K562 (cell line): ENCODE measurements at regions not wholly inside any gene's neighbourhood (a gene's known extent, or its start where the extent isn't known, plus 50 kb on each side); places are given as distances from the start of the nearest gene placed in this dataset.

Source experiments
- ATAC-seq: fragments of 200-7000 bp; cut with Tn5 transposase; 3 replicates; pipeline ENCODE4 v1.9.1; 2020; ENCODE audit warnings: moderate library complexity
- BruUV-seq: library from RNA; stranded (reverse); fragments of 400-500 nt; replicated peaks from 2 replicates; lab custom pipeline; 2021; lab: Mats Ljungman, UMichigan
- CTCF ChIA-PET: fragments of 300-600 bp; formaldehyde crosslinking; extraction: SDS; loops from one replicate; lab custom pipeline; 2021; ENCODE audit warnings: low intra/inter-chr PET ratio; lab: Yijun Ruan, JAX
- POLR2A ChIA-PET: fragments of 300-600, 350-650 bp; sonication (Branson Sonifier 250); formaldehyde crosslinking; extraction: SDS; loops from one replicate; lab custom pipeline; 2021; ENCODE audit warnings: antibody characterized with exemption, inconsistent platforms; lab: Yijun Ruan, JAX
- DNase-seq, 4 experiments: peaks; one replicate each; pipeline versions ENCODE4 v3.0.0 to v3.0.0-alpha.2; 2011 to 2018; ENCODE audit warnings: low spot score in 3 of 4, mixed read lengths in 3 of 4; ENCODE audit errors: extremely low read depth in 1 of 4
- FAIRE-seq: peaks from 2 replicates; lab custom pipeline; 2011; peaks lifted over from hg19 to GRCh38; lab: Jason Lieb, UNC
- H2AFZ ChIP-seq: 2 replicates; pipeline ENCODE4 v1.6.0; 2011; ENCODE audit warnings: low read depth, low read length, control low read depth, inconsistent platforms
- H3K27ac ChIP-seq: fragments of 200-600 bp; 3 replicates; pipeline ENCODE4 v1.8.0; 2011; ENCODE audit warnings: low read depth, mild to moderate bottlenecking, control low read depth, inconsistent platforms, low read length, moderate library complexity, mixed read lengths; ENCODE audit errors: extremely low read depth
- H3K27me3 ChIP-seq, 2 experiments: fragments of 300-600 bp in 1 of 2; 2 replicates in 1 of 2; 3 replicates in 1 of 2; pipeline versions ENCODE4 v1.6.0 to v1.8.0; 2011; ENCODE audit warnings: inconsistent platforms in 2 of 2, low read length in 2 of 2, mild to moderate bottlenecking in 1 of 2, mixed read lengths in 1 of 2, moderate library complexity in 1 of 2; ENCODE audit not compliant: control insufficient read depth in 2 of 2, insufficient read depth in 2 of 2
- H3K36me3 ChIP-seq: fragments of 300-600 bp; 3 replicates; pipeline ENCODE4 v1.8.0; 2011; ENCODE audit warnings: mild to moderate bottlenecking, low read length, inconsistent platforms; ENCODE audit not compliant: control insufficient read depth, insufficient read depth
- H3K4me1 ChIP-seq, 2 experiments: fragments of 200-600 bp in 1 of 2; replicated peaks in 1 of 2; 2 replicates in 1 of 2; 3 replicates in 1 of 2; pipeline versions ENCODE4 v1.5.1 to v1.8.0; 2011; ENCODE audit warnings: inconsistent platforms in 2 of 2, low read length in 2 of 2, mild to moderate bottlenecking in 1 of 2, mixed read lengths in 1 of 2, moderate library complexity in 1 of 2; ENCODE audit not compliant: control insufficient read depth in 2 of 2, insufficient read depth in 2 of 2
- H3K4me2 ChIP-seq: 2 replicates; pipeline ENCODE4 v1.6.1; 2011; ENCODE audit warnings: low read length, control low read depth, inconsistent platforms, mixed read lengths; ENCODE audit not compliant: insufficient read depth
- H3K4me3 ChIP-seq: fragments of 200-600 bp; sonication (generic), shearing (Covaris generic); 2 replicates; pipeline ENCODE4 v1.5.1; 2016; ENCODE audit warnings: control low read depth, inconsistent platforms
- H3K79me2 ChIP-seq: fragments of 200-600 bp; 3 replicates; pipeline ENCODE4 v1.8.0; 2011; ENCODE audit warnings: low read length, inconsistent platforms; ENCODE audit not compliant: control insufficient read depth, insufficient read depth
- H3K9ac ChIP-seq, 2 experiments: 2 replicates each; pipeline versions ENCODE4 v1.6.0 to v1.6.1; 2011; ENCODE audit warnings: low read depth in 2 of 2, low read length in 2 of 2, control low read depth in 1 of 2, inconsistent platforms in 1 of 2, mild to moderate bottlenecking in 1 of 2, mixed read lengths in 1 of 2; ENCODE audit not compliant: insufficient read depth in 1 of 2
- H3K9me1 ChIP-seq: one replicate; pipeline ENCODE4 v1.6.0; 2011; ENCODE audit warnings: inconsistent platforms, mild to moderate bottlenecking, low read length, moderate library complexity; ENCODE audit not compliant: control insufficient read depth, insufficient read depth
- H3K9me3 ChIP-seq: replicated peaks from 2 replicates; pipeline ENCODE4 v1.5.1; 2011; ENCODE audit warnings: low read depth, low read length, inconsistent platforms; ENCODE audit not compliant: control insufficient read depth, insufficient read depth
- H4K20me1 ChIP-seq: replicated peaks from 2 replicates; pipeline ENCODE4 v1.6.1; 2011; ENCODE audit warnings: low read length, inconsistent platforms, mixed read lengths; ENCODE audit not compliant: control insufficient read depth, insufficient read depth
- FOXP1 ChIP-seq: sonication (generic); formaldehyde crosslinking; IDR thresholded peaks from 2 replicates; pipeline ENCODE4 v1.8.0; 2022; ENCODE audit warnings: mild to moderate bottlenecking, missing genetic modification reagents
- HDAC8 ChIP-seq: fragments of 450-650 bp; IDR thresholded peaks from 2 replicates; pipeline ENCODE4 v1.6.1; 2016; ENCODE audit warnings: mild to moderate bottlenecking, missing genetic modification characterization, moderate library complexity, missing compliant biosample characterization
- HMG20B ChIP-seq: fragments of 250-450 bp; sonication (Bioruptor Pico); IDR thresholded peaks from 2 replicates; pipeline ENCODE4 v1.5.0; 2021; ENCODE audit warnings: mild to moderate bottlenecking
- ILF3 ChIP-seq: fragments of 450-650 bp; IDR thresholded peaks from 2 replicates; pipeline ENCODE4 v1.6.1; 2018; ENCODE audit warnings: antibody characterized with exemption, mild to moderate bottlenecking, moderate library complexity, borderline replicate concordance
- MITF ChIP-seq: IDR thresholded peaks from 2 replicates; pipeline ENCODE4 v1.6.1; 2014; ENCODE audit warnings: antibody characterized with exemption
- RBM14 ChIP-seq: fragments of 200-400 bp; formaldehyde crosslinking; IDR thresholded peaks from 2 replicates; pipeline ENCODE4 v1.6.1; 2018; ENCODE audit warnings: low read depth, mild to moderate bottlenecking, low read length, moderate library complexity, borderline replicate concordance; ENCODE audit not compliant: insufficient read depth
- RBM39 ChIP-seq: fragments of 200-400 bp; formaldehyde crosslinking; optimal IDR thresholded peaks from 2 replicates; pipeline ENCODE3; 2018; ENCODE audit warnings: low read depth, low read length
- TCFL5 ChIP-seq: fragments of 250-450 bp; sonication (Bioruptor Pico); conservative IDR thresholded peaks from 2 replicates; pipeline ENCODE4 v1.6.1; 2021; ENCODE audit warnings: mild to moderate bottlenecking, moderate library complexity, matching md5 sums
- XRCC5 ChIP-seq: fragments of 200-400 bp; formaldehyde crosslinking; IDR thresholded peaks from 2 replicates; pipeline ENCODE4 v1.6.1; 2017; ENCODE audit warnings: low read depth, mild to moderate bottlenecking, low read length
- ZFP36 ChIP-seq: fragments of 150-350 bp; IDR thresholded peaks from 2 replicates; pipeline ENCODE4 v1.6.1; 2018; ENCODE audit warnings: low read length, low read depth; ENCODE audit not compliant: partially characterized antibody
- ZNF280A ChIP-seq: fragments of 450-650 bp; IDR thresholded peaks from 2 replicates; pipeline ENCODE4 v1.6.1; 2018; ENCODE audit warnings: mild to moderate bottlenecking, low read depth; ENCODE audit not compliant: partially characterized antibody
- ZNF584 ChIP-seq: fragments of 200-800 bp; sonication (Bioruptor generic); IDR thresholded peaks from 2 replicates; pipeline ENCODE4 v1.6.1; 2016; ENCODE audit warnings: low read depth, mild to moderate bottlenecking, missing genetic modification characterization, missing compliant biosample characterization
- ZNF586 ChIP-seq: fragments of 450-650 bp; formaldehyde crosslinking; conservative IDR thresholded peaks from 2 replicates; pipeline ENCODE4 v1.4.0; 2020; ENCODE audit warnings: mild to moderate bottlenecking, moderate library complexity
- ZNF79 ChIP-seq: fragments of 250-450 bp; sonication (Bioruptor Pico); IDR thresholded peaks from 2 replicates; pipeline ENCODE4 v1.4.0; 2020; ENCODE audit warnings: low read depth, mild to moderate bottlenecking, moderate library complexity
- WGBS: fragments of 100-300 bp; shearing (Covaris generic); methylation state at CpG from one replicate; pipeline ENCODE4 v1.1.6; 2016; ENCODE audit warnings: low coverage, mixed read lengths; ENCODE audit not compliant: insufficient coverage; ENCODE audit errors: missing lambda C conversion rate; 5-methylcytosine and 5-hydroxymethylcytosine counted together
- in situ Hi-C: fragments of 300-500 bp; cut with MboI; formaldehyde crosslinking; loops from 4 replicates; pipeline ENCODE4 v1.15.0; 2018; ENCODE audit warnings: inconsistent platforms, mixed read lengths
- intact Hi-C: fragments of 100-400 bp; cut with micrococcal nuclease; formaldehyde crosslinking; loops from 2 replicates; pipeline ENCODE4 v1.14.2; 2022
- TF ChIP-seq, protein P1 (sequence below): fragments of 250-450 bp; sonication (Bioruptor Pico); IDR thresholded peaks from 2 replicates; pipeline ENCODE4 v1.9.0; 2021; ENCODE audit warnings: mild to moderate bottlenecking, inconsistent platforms
- TF ChIP-seq, protein P2 (sequence below): IDR thresholded peaks from 2 replicates; pipeline ENCODE4 v1.6.1; 2012; ENCODE audit warnings: low read depth, low read length, improper control_type of control experiment, borderline replicate concordance

GRCh38 chr5:98588215-98588614 is 185.2 kb upstream of the RGMB start:
- no peak overlapping the region for H3K4me3 ChIP-seq
- H3K27me3 ChIP-seq: no peaks in the 10 kb centered on the region
- ChIA-PET POLR2A (no interaction called here), CTCF (no interaction called here)
- DNase-seq (no peak), FAIRE-seq (no peak), ATAC-seq (no peak)
- intact Hi-C loops: no loop called here
- H3K9ac ChIP-seq: no peak overlapping the region
- no peak overlapping the region for H2AFZ ChIP-seq
- H4K20me1 ChIP-seq: no peaks in the 10 kb centered on the region
- in situ Hi-C loops: no loop called here
- no peaks in the 10 kb centered on the region for H3K79me2 ChIP-seq
- BruUV-seq: no TSS peak
- no peak overlapping the region for H3K27ac ChIP-seq
- no peaks in the 10 kb centered on the region for H3K9me1 ChIP-seq
- H3K4me2 ChIP-seq: no peak overlapping the region
- H3K36me3 ChIP-seq: no peaks in the 10 kb centered on the region
- H3K9me3 ChIP-seq: no peaks in the 10 kb centered on the region
- no peaks in the 10 kb centered on the region for H3K4me1 ChIP-seq
- WGBS: 0% methylated on average over 3 of the region's 3 CpGs
- TF ChIP-seq ZFP36: no peak
- TF ChIP-seq, protein P1, sequence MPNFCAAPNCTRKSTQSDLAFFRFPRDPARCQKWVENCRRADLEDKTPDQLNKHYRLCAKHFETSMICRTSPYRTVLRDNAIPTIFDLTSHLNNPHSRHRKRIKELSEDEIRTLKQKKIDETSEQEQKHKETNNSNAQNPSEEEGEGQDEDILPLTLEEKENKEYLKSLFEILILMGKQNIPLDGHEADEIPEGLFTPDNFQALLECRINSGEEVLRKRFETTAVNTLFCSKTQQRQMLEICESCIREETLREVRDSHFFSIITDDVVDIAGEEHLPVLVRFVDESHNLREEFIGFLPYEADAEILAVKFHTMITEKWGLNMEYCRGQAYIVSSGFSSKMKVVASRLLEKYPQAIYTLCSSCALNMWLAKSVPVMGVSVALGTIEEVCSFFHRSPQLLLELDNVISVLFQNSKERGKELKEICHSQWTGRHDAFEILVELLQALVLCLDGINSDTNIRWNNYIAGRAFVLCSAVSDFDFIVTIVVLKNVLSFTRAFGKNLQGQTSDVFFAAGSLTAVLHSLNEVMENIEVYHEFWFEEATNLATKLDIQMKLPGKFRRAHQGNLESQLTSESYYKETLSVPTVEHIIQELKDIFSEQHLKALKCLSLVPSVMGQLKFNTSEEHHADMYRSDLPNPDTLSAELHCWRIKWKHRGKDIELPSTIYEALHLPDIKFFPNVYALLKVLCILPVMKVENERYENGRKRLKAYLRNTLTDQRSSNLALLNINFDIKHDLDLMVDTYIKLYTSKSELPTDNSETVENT (CRISPR knock-in tag): no peak
- TF ChIP-seq RBM14: no peak
- TF ChIP-seq, protein P2, sequence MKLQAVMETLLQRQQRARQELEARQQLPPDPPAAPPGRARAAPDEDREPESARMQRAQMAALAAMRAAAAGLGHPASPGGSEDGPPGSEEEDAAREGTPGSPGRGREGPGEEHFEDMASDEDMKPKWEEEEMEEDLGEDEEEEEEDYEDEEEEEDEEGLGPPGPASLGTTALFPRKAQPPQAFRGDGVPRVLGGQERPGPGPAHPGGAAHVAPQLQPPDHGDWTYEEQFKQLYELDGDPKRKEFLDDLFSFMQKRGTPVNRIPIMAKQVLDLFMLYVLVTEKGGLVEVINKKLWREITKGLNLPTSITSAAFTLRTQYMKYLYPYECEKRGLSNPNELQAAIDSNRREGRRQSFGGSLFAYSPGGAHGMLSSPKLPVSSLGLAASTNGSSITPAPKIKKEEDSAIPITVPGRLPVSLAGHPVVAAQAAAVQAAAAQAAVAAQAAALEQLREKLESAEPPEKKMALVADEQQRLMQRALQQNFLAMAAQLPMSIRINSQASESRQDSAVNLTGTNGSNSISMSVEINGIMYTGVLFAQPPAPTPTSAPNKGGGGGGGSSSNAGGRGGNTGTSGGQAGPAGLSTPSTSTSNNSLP: no peak
- TF ChIP-seq ZNF280A: no peak
- TF ChIP-seq ILF3: no peak
- no peak for TF ChIP-seq ZNF586 (CRISPR knock-in tag)
- TF ChIP-seq HDAC8 (tag): no peak
- no peak for TF ChIP-seq MITF
- no peak for TF ChIP-seq TCFL5 (CRISPR knock-in tag)
- no peak for TF ChIP-seq HMG20B (CRISPR knock-in tag)
- no peak for TF ChIP-seq XRCC5
- no peak for TF ChIP-seq RBM39
- no peak for TF ChIP-seq FOXP1 (CRISPR knock-in tag)
- TF ChIP-seq ZNF79 (CRISPR knock-in tag): no peak
- no peak for TF ChIP-seq ZNF584
